RWPE1 (cell line): ENCODE measurements at regions not wholly inside any gene's neighbourhood (a gene's known extent, or its start where the extent isn't known, plus 50 kb on each side); places are given as distances from the start of the nearest gene placed in this dataset.

Source experiments
- CTCF ChIA-PET: fragments of 350-600 bp; sonication (Branson Sonifier 250); formaldehyde crosslinking; extraction: SDS; loops from one replicate; lab custom pipeline; 2021; lab: Yijun Ruan, JAX
- POLR2A ChIA-PET: fragments of 400-600 bp; formaldehyde crosslinking; extraction: SDS; loops from one replicate; lab custom pipeline; 2020; ENCODE audit warnings: antibody characterized with exemption; ENCODE audit not compliant: low non-redundant PET; lab: Yijun Ruan, JAX
- DNase-seq: peaks from one replicate; pipeline ENCODE4 v3.0.0; 2012; ENCODE audit warnings: low spot score
- H3K27ac ChIP-seq: fragments of 450-650 bp; 2 replicates; pipeline ENCODE4 v1.5.1; 2017
- TF ChIP-seq, protein P1 (sequence below): fragments of 450-650 bp; conservative IDR thresholded peaks from 2 replicates; pipeline ENCODE4 v1.5.1; 2017; ENCODE audit warnings: low read depth, mild to moderate bottlenecking

DNA sequence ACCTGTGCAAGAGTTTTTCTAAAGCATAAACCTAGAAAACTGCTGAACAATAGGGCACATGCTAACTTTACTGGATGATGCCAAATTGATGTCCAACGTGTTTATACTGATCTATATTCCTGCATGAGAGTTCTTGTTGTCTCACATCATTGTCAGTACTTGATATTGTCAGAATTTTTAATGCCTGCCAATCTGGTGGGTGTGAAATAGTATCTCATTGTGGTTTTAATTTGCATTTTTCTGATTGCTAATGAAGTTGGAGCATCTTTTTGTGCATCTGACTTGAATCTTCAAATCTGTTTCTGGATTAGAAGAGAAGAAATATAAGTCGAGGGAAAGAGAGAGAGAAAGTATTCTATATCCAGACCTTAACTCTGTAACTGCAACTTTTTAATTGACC is 309.8 kb upstream of the KIAA1217 start:
- H3K27ac ChIP-seq: no peak overlapping the region
- ChIA-PET POLR2A (no interaction called here), CTCF (no interaction called here)
- no peak for DNase-seq
- TF ChIP-seq, protein P1, sequence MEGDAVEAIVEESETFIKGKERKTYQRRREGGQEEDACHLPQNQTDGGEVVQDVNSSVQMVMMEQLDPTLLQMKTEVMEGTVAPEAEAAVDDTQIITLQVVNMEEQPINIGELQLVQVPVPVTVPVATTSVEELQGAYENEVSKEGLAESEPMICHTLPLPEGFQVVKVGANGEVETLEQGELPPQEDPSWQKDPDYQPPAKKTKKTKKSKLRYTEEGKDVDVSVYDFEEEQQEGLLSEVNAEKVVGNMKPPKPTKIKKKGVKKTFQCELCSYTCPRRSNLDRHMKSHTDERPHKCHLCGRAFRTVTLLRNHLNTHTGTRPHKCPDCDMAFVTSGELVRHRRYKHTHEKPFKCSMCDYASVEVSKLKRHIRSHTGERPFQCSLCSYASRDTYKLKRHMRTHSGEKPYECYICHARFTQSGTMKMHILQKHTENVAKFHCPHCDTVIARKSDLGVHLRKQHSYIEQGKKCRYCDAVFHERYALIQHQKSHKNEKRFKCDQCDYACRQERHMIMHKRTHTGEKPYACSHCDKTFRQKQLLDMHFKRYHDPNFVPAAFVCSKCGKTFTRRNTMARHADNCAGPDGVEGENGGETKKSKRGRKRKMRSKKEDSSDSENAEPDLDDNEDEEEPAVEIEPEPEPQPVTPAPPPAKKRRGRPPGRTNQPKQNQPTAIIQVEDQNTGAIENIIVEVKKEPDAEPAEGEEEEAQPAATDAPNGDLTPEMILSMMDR: no peak

- POLR2A ChIA-PET: no interaction called here
- no peak overlapping the region for H3K27ac ChIP-seq
- TF ChIP-seq, protein P1: no peak
- DNase-seq: no peak
- CTCF ChIA-PET: no interaction called here
These were observed 298.6 kb upstream of the KIAA1217 start for GRCh38 chr10:23910291-23910690.

- POLR2A ChIA-PET: no interaction called here
- DNase-seq: no peak
- CTCF ChIA-PET: no interaction called here
- TF ChIP-seq, protein P1: no peak
- no peak overlapping the region for H3K27ac ChIP-seq
These were observed 296.0 kb upstream of the KIAA1217 start for GRCh38 chr10:23912884-23913404.

DNA sequence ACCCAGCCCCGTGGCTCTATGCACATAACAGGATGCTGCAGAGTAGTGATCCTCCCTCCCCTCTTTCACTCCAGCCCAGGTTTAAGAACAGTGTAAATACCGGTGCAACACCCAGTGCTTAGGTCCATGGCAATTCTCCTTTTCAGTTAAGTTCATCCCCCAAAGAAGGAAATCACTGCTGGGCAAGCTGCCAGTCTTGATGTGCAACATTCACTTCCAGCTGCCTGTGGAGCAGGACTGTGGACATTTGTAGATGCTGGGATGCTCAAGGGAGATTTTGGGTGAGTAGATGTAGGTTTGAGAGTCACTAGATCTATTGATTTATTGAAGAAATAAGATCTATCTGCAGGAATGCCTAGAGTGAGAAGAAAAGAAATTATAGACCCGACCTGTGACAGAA is 294.3 kb upstream of the KIAA1217 start:
- TF ChIP-seq, protein P1: no peak
- CTCF ChIA-PET: interaction anchor here (0.7 kb wide), 1 partner anchor 9 kb away, joined by 7 read pairs; no protein-coding TSS in a partner anchor
- DNase-seq: no peak
- no peak overlapping the region for H3K27ac ChIP-seq
- POLR2A ChIA-PET: no interaction called here

- no peak overlapping the region for H3K27ac ChIP-seq
- DNase-seq: no peak
- POLR2A ChIA-PET: no interaction called here
- TF ChIP-seq, protein P1: no peak
- CTCF ChIA-PET: no interaction called here
These were observed 291.6 kb upstream of the KIAA1217 start for GRCh38 chr10:23917251-23917840.

GRCh38 chr10:23918090-23918723 is 290.7 kb upstream of the KIAA1217 start:
- DNase-seq: no peak
- POLR2A ChIA-PET: no interaction called here
- TF ChIP-seq, protein P1: no peak
- H3K27ac ChIP-seq: no peak overlapping the region
- CTCF ChIA-PET: no interaction called here
